MM.1S (cell line): ENCODE measurements at regions not wholly inside any gene's neighbourhood (a gene's known extent, or its start where the extent isn't known, plus 50 kb on each side); places are given as distances from the start of the nearest gene placed in this dataset.

Source experiments
- CTCF ChIP-seq: fragments of 300-600 bp; sonication (generic); IDR thresholded peaks from 2 replicates; pipeline ENCODE4 v1.5.1; 2016; ENCODE audit warnings: antibody characterized with exemption, low read length, mixed read lengths
- EZH2 ChIP-seq: fragments of 300-600 bp; sonication (generic); optimal IDR thresholded peaks from 2 replicates; pipeline ENCODE3; 2017; ENCODE audit warnings: low read depth, mild to moderate bottlenecking, antibody characterized with exemption, low read length, mixed read lengths

- TF ChIP-seq CTCF (no peak), EZH2 (no peak)
Observed at GRCh38 chr9:108021096-108021710, 531.6 kb upstream of the KLF4 start.
